CD4-positive, alpha-beta T cell treated with Interleukin-17A for 4 hours (primary cell): ENCODE measurements at regions not wholly inside any gene's neighbourhood (a gene's known extent, or its start where the extent isn't known, plus 50 kb on each side); places are given as distances from the start of the nearest gene placed in this dataset.
"Not testable (repeated sequence)": the region's sequence is repeated elsewhere in the genome, so short reads cannot be mapped to it uniquely, and the experiment has no call there.

Experiments used
- DNase-seq: peaks from one replicate; pipeline ENCODE4 v3.0.0-alpha.2; 2020; ENCODE audit warnings: mixed read lengths

DNA sequence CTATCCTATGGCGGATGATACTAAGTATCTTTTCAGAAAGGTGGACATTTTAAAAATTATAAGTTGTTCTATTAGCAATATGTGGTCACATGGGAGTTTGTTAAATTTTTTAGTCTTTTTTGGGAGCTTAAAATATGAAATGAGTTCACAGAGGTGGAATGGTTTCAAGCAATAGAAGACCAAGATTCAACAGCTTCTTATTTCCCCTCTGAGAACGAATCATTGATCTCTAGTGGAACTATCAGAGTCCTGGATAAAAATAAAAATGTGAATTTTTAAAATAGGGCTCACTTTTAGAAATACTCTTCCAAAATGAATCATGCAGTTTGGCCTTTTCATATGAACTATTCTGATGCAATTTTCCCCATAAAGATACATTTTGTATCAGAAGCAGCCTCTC is 467.7 kb upstream of the KLF6 start:
- DNase-seq: no peak

DNA sequence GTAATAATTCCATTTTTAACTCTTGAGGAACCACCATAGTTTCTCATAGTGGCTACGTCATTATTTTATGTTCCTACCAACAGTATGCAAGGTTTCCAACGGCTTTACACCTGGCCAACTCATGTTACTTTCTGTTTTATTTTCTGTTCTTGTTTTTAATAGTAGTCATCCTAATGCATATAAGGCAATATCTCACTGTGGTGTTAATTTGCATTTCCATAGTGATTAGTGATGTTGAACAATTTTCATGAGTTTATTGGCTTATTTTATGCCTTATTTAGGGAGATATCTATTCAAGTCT is 465.5 kb upstream of the KLF6 start:
- no peak for DNase-seq

DNA sequence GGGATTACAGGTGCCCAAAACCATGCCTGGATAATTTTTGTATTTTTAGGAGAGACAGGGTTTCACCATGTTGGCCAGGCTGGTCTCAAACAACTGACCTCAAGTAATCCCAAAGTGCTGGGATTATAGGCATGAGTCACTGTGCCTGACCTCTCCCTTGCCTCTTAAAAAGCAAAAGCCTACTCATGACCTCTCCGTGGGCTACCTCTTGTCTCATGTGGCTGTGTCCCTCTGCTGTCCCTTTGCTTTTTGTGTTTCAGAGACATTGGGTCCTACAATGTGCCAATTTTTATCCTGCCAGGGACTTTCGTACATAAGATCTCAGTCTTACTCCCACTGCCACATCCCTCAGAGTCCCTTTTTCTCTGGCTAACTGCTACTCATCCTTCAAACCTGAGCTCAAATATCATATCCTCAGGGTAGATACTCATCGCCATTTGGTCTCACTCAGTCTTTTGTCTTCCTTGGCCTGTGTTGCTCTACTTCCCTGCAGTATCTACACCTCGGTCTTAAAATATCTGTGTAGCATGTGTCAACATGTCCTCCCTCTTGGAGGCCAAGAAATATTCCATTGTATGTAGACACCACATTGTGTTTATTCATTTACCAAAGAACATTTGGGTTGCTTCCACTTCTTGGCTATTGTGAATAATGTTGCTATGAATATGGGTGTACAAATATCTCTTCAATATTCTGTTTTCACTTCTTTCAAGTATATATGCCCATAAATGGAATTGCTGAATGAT is 465.0 kb upstream of the KLF6 start:
- DNase-seq: no peak

DNA sequence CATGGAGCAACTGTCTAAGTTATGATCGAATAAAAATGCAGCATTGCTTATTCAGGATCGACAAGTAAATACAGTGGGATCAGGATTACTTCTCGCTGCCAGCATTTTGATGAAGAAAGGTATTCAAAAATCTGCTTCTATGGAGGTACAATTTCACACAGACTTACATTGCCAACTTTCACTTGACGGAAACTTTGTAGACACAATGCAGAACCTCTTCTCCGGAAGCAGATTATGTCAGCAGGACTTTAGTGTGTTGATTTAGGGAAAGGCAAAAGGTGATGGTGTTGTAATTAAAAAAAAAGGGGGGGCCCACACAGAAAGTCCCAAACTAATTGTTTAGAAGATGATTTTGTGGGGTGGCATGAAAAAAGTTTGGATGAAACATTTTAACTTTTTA is 462.4 kb upstream of the KLF6 start:
- no peak for DNase-seq

DNA sequence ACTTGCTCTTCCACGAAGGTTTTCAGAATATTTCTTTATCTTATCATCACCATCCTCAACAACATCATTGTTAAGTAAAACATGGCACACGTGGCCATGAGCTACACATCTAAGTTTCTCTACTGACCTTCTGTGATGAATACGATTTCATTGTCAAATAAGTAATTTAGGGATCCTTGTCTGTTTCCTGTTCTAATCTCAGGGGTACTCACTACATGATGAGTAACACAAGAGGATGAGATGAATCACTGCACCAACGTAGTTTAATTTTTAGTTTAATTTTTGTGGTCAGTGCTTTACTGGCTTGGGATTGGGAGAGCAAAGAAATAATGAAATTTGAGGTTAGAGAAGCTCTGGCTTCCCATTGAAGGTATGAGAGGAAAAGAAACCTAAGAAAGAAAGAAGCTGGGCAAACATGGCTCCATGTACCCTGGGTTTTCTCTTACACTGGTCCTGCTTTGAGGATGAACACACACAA is 461.9 kb upstream of the KLF6 start:
- DNase-seq: no peak

DNA sequence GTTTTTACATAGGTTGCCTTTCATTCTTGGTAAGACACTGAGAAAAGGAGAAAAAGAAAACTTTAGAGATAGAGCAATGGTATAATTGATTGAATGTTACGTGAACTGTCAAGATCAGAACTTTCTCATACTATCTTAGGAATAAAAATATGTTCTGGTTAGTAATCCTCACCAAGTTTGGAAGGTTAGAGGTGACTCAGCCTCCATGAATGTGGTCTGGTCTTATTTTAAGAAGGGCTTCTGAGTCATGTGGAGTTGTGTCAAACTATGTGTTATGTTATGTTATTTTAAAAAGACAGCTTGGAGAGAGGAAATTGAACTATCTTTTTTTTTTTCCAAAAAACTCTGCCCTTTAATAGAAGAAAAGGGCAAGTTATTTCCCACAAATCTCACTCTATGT is 458.6 kb upstream of the KLF6 start:
- no peak for DNase-seq

DNA sequence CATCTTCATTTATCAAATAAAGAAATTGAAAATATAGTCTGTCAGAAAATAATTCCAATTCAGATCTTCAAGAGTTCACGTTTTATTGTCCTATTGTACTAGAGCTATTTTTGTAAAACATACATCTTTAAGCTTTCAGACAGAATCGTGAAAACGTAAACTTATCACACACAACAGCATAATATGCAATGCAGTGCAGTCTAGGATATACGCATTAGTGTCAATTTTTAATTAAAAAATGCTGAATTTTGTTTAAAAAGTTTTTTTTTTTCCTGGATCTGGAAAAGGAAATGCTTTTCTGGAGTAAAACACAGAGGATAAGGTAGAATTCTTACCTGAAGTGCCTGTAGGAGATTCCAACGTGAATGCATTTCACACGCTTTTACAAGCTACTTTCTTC is 458.2 kb upstream of the KLF6 start:
- DNase-seq: no peak

DNA sequence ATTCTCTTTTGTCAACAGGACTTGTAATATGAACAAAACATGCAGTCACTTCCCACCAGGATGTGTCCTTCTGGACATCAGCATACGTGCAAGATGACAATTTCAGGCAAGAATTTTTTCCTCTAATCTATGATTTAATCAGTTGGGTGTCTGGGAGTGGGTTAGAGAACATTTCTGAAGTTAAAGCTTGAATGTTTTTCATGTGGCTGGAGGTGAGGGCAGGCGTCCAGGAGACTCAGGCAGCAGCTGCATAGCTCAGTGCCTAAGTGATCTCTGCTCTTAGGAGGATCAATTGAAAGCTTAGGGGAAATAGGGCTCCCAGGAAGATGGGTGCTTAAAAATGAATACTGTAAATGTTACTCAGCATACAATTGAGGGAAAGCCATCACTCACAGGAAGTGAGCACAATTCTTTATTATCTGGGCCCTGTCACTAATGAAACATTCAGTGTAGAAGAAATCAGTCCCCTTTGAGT is 457.6 kb upstream of the KLF6 start:
- no peak for DNase-seq

DNA sequence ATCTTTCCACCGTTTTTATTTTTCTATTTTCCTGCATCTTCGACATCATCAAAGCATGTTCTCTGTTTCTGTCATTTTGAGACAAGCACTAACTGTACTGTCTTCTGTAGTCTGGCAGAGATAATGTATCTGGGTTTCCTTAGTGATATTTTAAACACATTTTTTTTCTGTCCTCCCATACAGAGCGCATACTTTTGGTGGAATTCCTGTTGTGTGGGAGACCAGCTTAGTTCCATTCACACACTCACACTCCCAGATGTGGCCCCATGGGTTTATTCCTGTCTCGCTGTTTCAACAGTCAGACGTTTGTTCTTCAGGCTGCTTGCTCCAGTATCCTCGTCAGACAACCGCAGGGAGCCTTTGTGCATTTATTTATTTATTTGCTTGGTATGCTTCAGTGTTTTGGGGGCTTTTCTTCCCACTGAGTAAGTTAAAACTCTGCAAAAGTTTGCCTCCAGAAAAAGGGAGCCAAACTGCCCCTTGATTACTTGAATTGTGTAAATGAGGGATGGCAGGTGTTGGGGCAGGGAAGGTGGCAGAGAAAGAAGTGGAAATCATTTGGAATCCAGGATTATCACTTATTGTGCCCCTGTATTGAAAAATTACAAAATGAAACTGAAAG is 456.8 kb upstream of the KLF6 start:
- no peak for DNase-seq

DNA sequence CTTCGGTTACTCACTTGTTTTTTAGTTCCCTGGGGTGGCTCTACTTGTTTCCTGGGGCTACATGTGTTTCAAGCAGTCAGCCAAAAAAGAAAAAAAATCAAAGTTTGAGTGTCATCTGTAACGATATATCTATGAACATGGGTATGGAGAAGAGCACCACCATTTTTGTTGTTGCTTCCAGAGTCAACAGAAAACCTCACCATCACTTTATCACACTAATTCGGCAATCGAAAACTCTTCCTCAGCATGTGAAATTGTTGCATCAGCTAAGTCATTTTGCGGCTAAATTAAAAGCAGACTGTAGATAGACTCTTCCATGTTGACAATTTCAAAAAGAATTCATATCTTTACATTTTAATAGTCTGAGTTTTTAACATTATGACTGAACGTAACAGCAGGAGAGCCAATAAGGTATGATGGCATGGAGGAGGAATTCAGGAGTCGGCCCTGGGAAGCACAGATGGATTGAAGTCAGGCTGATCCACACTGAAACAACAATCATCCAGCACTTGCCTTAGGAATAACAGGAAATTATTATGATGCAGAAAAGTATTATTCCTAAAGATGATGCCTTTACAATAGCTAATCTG is 455.7 kb upstream of the KLF6 start:
- no peak for DNase-seq

DNA sequence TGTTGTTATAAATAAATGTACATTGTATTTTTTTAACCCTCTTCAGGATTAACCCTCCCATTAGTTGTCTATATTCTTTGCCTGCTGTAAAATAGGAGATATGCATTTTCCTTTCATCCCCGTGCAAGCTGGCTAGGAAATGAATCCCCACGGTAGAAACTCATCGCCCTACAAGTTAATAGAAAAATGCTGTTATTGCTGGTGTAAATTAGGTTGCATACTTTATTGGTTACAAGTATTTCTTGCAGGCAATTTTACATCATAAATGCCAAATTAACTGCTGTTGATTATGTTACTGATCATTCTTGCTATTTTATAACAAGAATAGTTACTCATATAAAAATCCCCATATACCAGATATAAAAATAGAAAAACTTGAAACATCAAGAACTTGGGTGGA is 454.2 kb upstream of the KLF6 start:
- DNase-seq: no peak

DNA sequence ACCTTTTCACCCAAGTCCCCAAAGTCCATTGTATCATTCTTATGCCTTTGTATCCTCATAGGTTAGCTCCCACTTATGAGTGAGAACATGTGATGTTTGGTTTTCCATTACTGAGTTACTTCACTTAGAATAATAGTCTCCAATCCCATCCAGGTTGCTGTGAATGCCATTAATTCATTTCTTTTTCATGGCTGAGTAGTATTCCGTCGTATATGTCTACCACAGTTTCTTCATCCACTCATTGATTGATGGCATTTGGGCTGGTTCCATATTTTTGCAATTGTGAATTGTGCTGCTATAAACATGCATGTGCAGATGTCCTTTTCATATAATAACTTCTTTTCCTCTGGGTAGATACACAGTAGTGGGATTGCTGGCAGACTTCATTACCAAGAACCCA is 451.9 kb upstream of the KLF6 start:
- not testable (repeated sequence) for DNase-seq

DNA sequence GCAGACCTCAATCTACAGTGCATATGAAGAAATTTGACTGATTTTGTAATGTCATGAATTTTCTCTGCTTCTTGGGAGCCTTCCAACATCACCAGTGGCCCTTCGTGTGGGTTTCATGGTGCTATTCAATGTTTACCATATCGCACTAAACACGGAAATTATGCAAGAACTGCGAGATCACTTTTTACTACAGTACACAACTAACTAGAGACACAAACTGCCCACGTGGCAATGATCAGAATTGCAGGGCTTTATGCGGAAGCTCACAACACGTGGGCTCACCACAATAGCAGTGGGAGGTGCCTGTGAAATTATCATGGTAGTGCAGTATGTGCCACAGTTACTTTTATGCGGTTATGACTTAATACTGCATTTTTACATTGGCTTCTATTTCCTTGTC is 449.7 kb upstream of the KLF6 start:
- peak; percentile 14 for DNase-seq

DNA sequence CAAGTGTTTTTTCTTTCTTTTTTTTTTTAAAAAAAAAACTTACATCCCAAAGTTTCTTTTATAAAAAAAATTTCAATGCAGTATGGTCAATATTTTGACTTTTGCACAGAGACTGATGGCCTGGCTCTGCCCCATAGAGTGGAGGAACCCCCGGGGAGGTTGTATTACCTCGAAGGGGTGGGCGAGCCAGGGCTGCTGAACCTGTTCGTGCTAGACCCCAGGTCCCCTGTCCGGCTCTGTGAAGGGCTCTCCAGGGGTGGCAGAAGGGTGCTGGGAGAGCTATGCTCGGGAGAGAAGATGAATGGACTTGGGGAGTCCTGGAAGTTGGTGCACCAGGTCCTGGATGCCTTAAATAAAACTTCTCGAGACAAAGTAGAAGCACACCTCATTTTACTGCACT is 446.4 kb upstream of the KLF6 start:
- no peak for DNase-seq

DNA sequence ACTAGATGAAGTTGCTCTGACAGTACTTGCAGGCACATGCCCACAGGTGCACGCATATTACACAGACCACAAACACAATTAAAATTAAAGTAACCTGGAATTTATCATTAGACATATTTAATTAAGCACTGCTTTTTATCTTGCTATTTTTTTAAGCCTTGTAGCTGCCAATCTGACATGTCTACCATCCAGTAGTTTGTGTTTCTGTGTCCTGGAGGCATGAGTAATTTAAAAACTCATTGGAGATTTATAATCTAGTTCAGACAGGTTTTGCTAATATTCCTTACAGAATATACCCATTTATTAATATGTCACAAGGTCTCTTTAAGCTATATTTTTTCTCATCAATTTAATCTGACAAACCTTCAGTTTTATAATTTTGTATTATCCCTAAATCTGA is 445.0 kb upstream of the KLF6 start:
- no peak for DNase-seq

DNA sequence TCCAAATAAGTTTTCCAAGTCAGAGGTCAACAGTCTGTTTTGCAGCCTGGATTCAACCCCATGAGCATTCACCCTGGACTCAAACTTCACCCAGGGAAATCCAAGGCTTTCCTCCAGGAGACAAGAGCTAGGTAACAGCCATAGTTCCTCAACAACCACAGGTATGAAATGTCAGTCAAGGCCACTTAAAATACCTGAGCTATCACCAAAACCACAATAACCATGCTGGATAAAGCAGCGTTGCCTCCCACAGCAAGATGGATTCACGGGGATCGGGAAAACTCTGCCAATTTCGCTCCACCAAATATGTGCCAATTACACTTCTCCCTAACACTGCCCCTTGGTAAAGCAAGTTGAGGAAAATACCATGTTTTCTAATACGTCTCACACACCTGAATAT is 444.1 kb upstream of the KLF6 start:
- no peak for DNase-seq

DNA sequence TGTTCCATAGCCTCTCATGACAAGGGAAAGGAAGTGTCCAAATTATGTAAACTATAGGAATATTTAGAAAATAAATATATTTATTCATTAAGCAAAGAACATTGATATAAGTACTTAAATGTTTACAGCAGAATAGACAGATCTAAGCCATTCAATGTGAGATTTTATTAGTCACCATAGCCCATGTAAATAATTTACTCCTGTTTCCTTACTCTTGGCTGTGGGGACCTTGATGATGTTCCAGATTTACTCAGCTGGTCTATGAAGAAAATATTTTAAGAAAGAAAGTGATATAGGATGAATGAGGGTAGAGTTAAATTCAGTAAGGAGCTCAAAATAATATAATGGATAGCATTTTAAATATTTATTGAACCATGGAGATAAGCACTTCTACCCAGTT is 442.6 kb upstream of the KLF6 start:
- no peak for DNase-seq

DNA sequence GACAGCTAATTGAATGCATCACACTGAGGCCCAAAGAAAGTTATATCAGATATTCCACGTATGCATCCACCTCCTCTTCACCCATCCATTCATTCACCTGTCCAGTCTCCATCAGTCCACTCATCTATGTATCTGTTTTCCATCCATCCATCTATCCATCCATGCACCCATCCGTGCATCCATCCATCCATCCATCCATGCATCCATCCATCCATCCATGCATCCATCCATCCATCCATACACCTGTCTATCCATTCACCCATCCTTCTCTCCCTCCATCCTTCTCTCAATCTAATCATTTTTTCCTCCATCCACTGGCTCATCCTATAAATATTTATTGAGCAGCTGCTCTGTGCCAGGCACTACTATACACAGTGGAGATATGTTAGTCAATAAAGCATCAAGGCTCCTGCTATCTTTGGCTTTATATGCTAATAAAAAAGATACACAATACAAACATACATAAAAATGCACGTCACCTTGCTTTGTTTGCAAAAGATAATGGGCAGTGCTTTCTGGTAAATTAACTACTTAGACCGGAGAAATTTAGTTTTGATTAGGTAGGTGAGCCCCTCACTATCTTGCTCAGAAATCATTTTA is 442.0 kb upstream of the KLF6 start:
- DNase-seq: no peak

DNA sequence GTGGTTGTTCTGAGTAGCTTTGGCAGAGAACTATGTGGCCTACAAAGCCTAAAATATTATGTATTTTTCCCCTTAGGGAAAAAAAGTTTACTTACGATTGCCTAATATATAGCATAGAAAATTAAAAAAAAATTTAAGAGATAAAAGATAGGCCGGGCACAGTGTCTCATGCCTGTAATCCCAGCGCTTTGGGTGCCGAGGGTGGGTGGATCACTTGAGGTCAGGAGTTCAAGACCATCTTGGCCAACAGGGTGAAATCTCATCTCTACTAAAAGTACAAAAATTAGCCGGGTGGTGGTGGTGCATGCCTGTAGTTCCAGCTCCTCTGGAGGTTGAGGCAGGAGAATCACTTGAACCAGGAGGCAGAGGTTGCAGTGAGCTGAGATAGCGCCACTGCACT is 439.2 kb upstream of the KLF6 start:
- DNase-seq: no peak

DNA sequence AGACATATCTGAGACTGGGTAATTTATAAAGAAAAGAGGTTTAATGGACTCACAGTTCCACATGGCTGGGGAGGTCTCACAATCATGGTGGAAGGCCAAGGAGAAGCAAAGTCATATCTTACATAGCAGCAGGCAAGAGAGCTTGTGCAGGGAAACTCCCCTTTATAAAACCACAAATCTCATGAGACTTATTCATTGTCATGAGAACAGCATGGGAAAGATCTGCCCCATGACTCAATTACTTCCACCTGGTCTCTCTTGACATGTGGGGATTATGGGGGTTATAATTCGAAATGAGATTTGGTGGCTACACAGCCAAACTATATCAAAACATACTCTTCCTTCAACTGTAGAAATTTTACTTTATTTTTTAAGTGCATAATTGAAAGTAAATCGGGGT is 436.3 kb upstream of the KLF6 start:
- DNase-seq: not testable (repeated sequence)

DNA sequence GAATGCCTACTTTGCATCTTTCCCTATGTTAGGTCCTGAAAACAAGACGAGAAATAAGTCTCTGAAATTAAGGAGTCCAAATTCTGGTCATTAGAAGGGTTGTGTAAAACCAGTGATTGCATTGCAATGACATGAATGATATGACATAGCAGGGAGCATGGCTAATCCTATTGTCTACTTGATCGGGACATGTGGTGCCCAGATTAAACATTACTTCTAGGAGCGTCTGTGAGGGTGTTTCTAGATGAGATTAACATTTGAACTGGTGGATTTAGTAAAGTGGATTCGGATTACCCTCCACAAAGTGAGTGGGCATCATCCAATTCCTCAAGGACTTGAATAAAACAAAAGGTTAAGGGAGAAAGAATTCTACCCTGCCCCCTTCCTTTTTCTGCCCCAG is 434.9 kb upstream of the KLF6 start:
- DNase-seq: no peak

DNA sequence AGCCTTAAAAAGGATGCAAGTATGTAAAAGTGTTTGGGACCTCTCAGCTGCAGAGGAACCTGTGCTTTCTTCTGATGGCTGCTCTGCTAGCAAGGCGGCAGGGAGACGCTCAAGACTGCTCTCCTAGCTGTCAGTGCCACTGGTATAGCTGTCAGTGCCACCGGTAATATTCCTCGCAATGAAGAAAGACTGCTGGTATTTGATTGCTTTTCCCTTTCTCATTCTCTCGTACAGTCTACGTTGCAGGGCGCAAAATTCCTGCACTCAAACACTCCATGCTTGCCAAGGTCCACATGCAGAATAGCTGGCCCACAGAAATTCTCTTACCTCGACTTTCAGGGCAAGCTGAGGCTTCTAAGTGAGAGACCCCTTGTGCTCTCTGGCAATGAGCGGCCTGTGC is 432.6 kb upstream of the KLF6 start:
- no peak for DNase-seq

DNA sequence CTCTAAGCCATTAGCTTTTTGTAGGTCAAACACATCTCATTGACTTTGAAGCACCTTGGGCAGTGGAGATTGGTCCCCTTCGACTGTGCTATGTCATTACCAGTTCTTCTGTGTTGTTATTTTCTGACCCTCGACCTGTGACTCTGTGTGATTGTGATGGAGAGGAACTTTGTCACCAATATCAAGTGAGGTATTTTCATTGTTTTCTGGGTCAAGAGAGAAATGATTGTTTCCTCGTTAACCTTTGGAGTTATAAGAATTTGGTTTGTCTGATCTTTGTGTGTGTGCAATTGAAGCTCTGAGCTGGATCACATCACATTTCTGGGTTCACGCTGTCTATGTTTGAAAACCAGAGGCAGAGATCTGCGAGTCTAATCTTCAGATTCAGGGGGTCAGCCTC is 432.2 kb upstream of the KLF6 start:
- no peak for DNase-seq

DNA sequence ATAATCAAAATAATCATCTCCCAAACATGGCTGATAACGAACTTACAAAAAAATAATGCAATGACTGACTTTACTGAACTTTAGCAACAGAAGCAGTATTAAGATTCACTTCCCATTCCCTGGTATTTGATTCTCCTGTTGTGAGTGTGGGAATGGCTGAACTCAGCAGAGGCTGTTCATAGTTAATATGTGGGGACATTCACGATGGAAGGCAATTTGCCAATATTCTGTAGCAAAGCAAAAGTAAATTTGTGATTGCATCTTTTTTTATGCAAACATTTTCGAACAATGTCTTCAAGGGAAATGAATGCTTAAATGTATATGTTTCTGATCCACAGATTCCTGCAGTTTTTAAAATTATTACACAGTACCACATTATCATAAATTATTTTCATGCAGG is 431.7 kb upstream of the KLF6 start:
- DNase-seq: no peak
